ENCODE measurements at regions not wholly inside any gene's neighbourhood (a gene's known extent, or its start where the extent isn't known, plus 50 kb on each side); places are given as distances from the start of the nearest gene placed in this dataset.

GRCh38 chr21:38663282-38663681 lies 142.4 kb upstream of the ETS2 start:
- Histone ChIP-seq H3K9me2 (replicated peaks; ENCODE audit: insufficient read depth, low read length) (no peaks in the 10 kb centered on the region), H4K20me1 (ENCODE audit: low read depth, low read length) (no peaks in the 10 kb centered on the region), H3K79me2 (ENCODE audit: insufficient read depth, low read length) (no peaks in the 10 kb centered on the region), H3K9me3 (ENCODE audit: insufficient read depth, low read length) (no peaks in the 10 kb centered on the region), H3F3A (ENCODE audit: insufficient read depth) (no peaks in the 10 kb centered on the region), H3K4me2 (ENCODE audit: low read depth, low read length, poor library complexity, severe bottlenecking) (no peak overlapping the region), H2AFZ (ENCODE audit: low read depth, low read length, severe bottlenecking) (no peak overlapping the region), H3K36me3 (ENCODE audit: low read length) (no peaks in the 10 kb centered on the region), H3K9ac (ENCODE audit: low read length) (no peak overlapping the region), H3K27ac (ENCODE audit: low read depth, low read length) (no peak overlapping the region), H3K4me3 (ENCODE audit: insufficient read depth, low read length, poor library complexity, severe bottlenecking) (no peak overlapping the region), H3K27me3 (ENCODE audit: low read length) (no peaks in the 10 kb centered on the region)
- no peak for TF ChIP-seq EZH2phosphoT487 (conservative IDR thresholded peaks at IDR 0.05; ENCODE audit: low read length)
- TF ChIP-seq, protein P1, sequence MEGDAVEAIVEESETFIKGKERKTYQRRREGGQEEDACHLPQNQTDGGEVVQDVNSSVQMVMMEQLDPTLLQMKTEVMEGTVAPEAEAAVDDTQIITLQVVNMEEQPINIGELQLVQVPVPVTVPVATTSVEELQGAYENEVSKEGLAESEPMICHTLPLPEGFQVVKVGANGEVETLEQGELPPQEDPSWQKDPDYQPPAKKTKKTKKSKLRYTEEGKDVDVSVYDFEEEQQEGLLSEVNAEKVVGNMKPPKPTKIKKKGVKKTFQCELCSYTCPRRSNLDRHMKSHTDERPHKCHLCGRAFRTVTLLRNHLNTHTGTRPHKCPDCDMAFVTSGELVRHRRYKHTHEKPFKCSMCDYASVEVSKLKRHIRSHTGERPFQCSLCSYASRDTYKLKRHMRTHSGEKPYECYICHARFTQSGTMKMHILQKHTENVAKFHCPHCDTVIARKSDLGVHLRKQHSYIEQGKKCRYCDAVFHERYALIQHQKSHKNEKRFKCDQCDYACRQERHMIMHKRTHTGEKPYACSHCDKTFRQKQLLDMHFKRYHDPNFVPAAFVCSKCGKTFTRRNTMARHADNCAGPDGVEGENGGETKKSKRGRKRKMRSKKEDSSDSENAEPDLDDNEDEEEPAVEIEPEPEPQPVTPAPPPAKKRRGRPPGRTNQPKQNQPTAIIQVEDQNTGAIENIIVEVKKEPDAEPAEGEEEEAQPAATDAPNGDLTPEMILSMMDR (IDR thresholded peaks at IDR 0.05; ENCODE audit: insufficient read depth, low read length, poor library complexity, severe bottlenecking): no peak

DNA sequence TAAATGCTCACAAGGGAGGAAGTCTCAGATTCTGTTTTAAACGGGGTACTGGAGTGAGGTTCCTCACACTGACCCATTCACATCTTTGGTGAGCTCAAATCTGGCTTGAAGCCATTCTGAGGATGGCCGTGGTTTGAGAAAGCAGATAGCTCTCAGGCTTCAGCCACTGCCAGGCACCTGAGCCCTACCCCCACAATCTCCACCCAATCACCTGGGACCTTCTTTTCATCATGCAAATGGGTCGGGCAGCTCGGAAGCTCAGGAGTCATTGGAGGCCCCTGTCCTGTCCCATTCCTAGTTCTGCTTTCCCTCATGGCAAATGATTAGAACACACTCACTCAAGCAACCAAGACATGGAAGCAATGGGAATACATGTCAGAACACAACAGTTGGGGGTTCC lies 141.4 kb upstream of the ETS2 start:
- Histone ChIP-seq H3K27me3 (ENCODE audit: low read length) (no peaks in the 10 kb centered on the region), H3K9me2 (replicated peaks; ENCODE audit: insufficient read depth, low read length) (no peaks in the 10 kb centered on the region), H3K9ac (ENCODE audit: low read length) (no peak overlapping the region), H3K9me3 (ENCODE audit: insufficient read depth, low read length) (no peaks in the 10 kb centered on the region), H3K27ac (ENCODE audit: low read depth, low read length) (no peak overlapping the region), H3F3A (ENCODE audit: insufficient read depth) (no peaks in the 10 kb centered on the region), H2AFZ (ENCODE audit: low read depth, low read length, severe bottlenecking) (no peak overlapping the region), H3K36me3 (ENCODE audit: low read length) (no peaks in the 10 kb centered on the region), H3K79me2 (ENCODE audit: insufficient read depth, low read length) (no peaks in the 10 kb centered on the region), H3K4me3 (ENCODE audit: insufficient read depth, low read length, poor library complexity, severe bottlenecking) (no peak overlapping the region), H4K20me1 (ENCODE audit: low read depth, low read length) (no peaks in the 10 kb centered on the region), H3K4me2 (ENCODE audit: low read depth, low read length, poor library complexity, severe bottlenecking) (no peak overlapping the region)
- no peak for TF ChIP-seq EZH2phosphoT487 (conservative IDR thresholded peaks at IDR 0.05; ENCODE audit: low read length)

DNA sequence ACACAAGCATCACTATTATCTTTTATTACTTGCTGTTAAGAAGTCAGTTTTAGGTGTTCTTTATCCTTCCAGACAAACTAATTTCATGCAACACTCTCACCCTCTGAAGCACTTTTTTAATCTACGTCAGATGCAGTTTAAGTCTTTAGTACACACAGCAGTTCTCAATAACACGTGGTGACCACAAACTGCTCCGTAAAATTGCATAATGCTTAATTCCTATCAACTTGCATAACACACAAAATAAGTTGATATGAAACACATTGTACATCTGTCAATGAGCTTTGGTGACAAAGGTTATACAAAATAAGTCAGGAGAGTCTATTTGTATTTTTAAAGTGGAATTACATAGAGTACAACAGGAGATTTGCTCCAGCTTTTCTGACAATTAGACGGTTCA lies 140.9 kb upstream of the ETS2 start:
- H3K4me2 ChIP-seq (ENCODE audit: low read depth, low read length, poor library complexity, severe bottlenecking): no peak overlapping the region
- H3K27ac ChIP-seq (ENCODE audit: low read depth, low read length): no peak overlapping the region
- no peaks in the 10 kb centered on the region for H3K9me3 ChIP-seq (ENCODE audit: insufficient read depth, low read length)
- H3K27me3 ChIP-seq (ENCODE audit: low read length): no peaks in the 10 kb centered on the region
- no peak overlapping the region for H2AFZ ChIP-seq (ENCODE audit: low read depth, low read length, severe bottlenecking)
- no peaks in the 10 kb centered on the region for H3K79me2 ChIP-seq (ENCODE audit: insufficient read depth, low read length)
- H3K36me3 ChIP-seq (ENCODE audit: low read length): no peaks in the 10 kb centered on the region
- no peaks in the 10 kb centered on the region for H3F3A ChIP-seq (ENCODE audit: insufficient read depth)
- TF ChIP-seq EZH2phosphoT487 (conservative IDR thresholded peaks at IDR 0.05; ENCODE audit: low read length): no peak
- TF ChIP-seq, protein P1 (IDR thresholded peaks at IDR 0.05; ENCODE audit: insufficient read depth, low read length, poor library complexity, severe bottlenecking): no peak
- no peak overlapping the region for H3K9ac ChIP-seq (ENCODE audit: low read length)
- no peak overlapping the region for H3K4me3 ChIP-seq (ENCODE audit: insufficient read depth, low read length, poor library complexity, severe bottlenecking)
- no peaks in the 10 kb centered on the region for H4K20me1 ChIP-seq (ENCODE audit: low read depth, low read length)
- no peaks in the 10 kb centered on the region for H3K9me2 ChIP-seq (replicated peaks; ENCODE audit: insufficient read depth, low read length)

DNA sequence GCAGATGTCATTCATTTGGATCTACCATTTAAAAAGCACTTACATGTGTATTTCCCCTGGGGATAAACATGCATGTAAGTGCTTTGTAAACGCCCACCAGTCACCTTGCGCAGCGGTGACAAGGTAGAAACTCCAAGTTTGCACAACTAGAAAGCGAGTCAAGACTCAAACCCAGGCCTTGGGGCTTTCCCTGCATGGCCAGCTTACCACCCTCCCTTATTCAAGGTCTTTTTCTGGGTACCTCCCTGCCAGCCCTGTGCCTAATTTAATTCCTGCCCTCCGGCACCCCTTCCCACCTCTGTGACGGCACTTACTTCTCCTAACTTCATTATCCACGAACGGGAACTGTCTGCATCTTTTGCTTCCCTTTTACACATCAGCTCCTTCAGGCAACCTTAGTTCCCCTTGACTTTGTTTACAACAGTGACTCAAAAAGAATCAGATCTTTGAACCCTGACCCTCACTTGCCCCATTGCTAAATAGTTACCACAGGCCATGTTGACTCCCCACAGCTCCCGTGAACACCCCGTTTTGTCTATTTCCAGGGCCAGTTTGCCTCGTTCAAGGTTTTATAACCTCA lies 138.3 kb upstream of the ETS2 start:
- TF ChIP-seq EZH2phosphoT487 (conservative IDR thresholded peaks at IDR 0.05; ENCODE audit: low read length): no peak
- TF ChIP-seq, protein P1 (IDR thresholded peaks at IDR 0.05; ENCODE audit: insufficient read depth, low read length, poor library complexity, severe bottlenecking): no peak
- Histone ChIP-seq H2AFZ (ENCODE audit: low read depth, low read length, severe bottlenecking) (no peak overlapping the region), H3K9me2 (replicated peaks; ENCODE audit: insufficient read depth, low read length) (no peaks in the 10 kb centered on the region), H3F3A (ENCODE audit: insufficient read depth) (no peaks in the 10 kb centered on the region), H3K27me3 (ENCODE audit: low read length) (no peaks in the 10 kb centered on the region), H4K20me1 (ENCODE audit: low read depth, low read length) (no peaks in the 10 kb centered on the region), H3K4me2 (ENCODE audit: low read depth, low read length, poor library complexity, severe bottlenecking) (no peak overlapping the region), H3K9me3 (ENCODE audit: insufficient read depth, low read length) (no peaks in the 10 kb centered on the region), H3K27ac (ENCODE audit: low read depth, low read length) (no peak overlapping the region), H3K4me3 (ENCODE audit: insufficient read depth, low read length, poor library complexity, severe bottlenecking) (no peak overlapping the region), H3K36me3 (ENCODE audit: low read length) (no peaks in the 10 kb centered on the region), H3K9ac (ENCODE audit: low read length) (no peak overlapping the region), H3K79me2 (ENCODE audit: insufficient read depth, low read length) (no peaks in the 10 kb centered on the region)

Data from SU-DHL-6 (cell line).